Endothelial cell of umbilical vein (primary cell): ENCODE measurements at regions not wholly inside any gene's neighbourhood (a gene's known extent, or its start where the extent isn't known, plus 50 kb on each side); places are given as distances from the start of the nearest gene placed in this dataset.

Experiments
- BruUV-seq: library from RNA; stranded (reverse); fragments of 400-500 nt; replicated peaks from 2 replicates; lab custom pipeline; 2021; lab: Mats Ljungman, UMichigan
- CTCF ChIA-PET: fragments of 300-600, 350-600 bp; sonication (Branson Sonifier 250); formaldehyde crosslinking; loops from one replicate; lab custom pipeline; 2021; ENCODE audit warnings: antibody characterized with exemption, inconsistent platforms; lab: Charles Lee
- POLR2A ChIA-PET: fragments of 300-600, 350-600 bp; sonication (Branson Sonifier 250); formaldehyde crosslinking; loops from one replicate; lab custom pipeline; 2021; ENCODE audit warnings: antibody characterized with exemption, inconsistent platforms; lab: Charles Lee
- DNase-seq: peaks from one replicate; pipeline ENCODE4 v3.0.0-alpha.2; 2011; ENCODE audit warnings: low read depth, low spot score
- FAIRE-seq: peaks from 2 replicates; lab custom pipeline; 2011; peaks lifted over from hg19 to GRCh38; lab: Jason Lieb, UNC
- H2AFZ ChIP-seq: 2 replicates; pipeline ENCODE4 v1.6.0; 2012; ENCODE audit warnings: low read depth, low read length, control low read depth, inconsistent platforms
- H3K27ac ChIP-seq: 2 replicates; pipeline ENCODE4 v1.5.1; 2011; ENCODE audit warnings: low read depth, mild to moderate bottlenecking, control low read depth, low read length, moderate library complexity; ENCODE audit not compliant: insufficient read depth
- H3K27me3 ChIP-seq, 2 experiments: 2 replicates each; pipeline versions ENCODE4 v1.6.0 to v1.6.1; 2011; ENCODE audit warnings: low read length in 2 of 2, mixed read lengths in 1 of 2; ENCODE audit not compliant: control insufficient read depth in 2 of 2, insufficient read depth in 2 of 2
- H3K36me3 ChIP-seq, 2 experiments: 2 replicates in 1 of 2; 3 replicates in 1 of 2; pipeline ENCODE4 v1.5.1; 2011; ENCODE audit warnings: low read length in 2 of 2, mild to moderate bottlenecking in 1 of 2, moderate library complexity in 1 of 2; ENCODE audit not compliant: control insufficient read depth in 2 of 2, insufficient read depth in 2 of 2; ENCODE audit errors: extremely low read depth in 1 of 2
- H3K4me1 ChIP-seq: 3 replicates; pipeline ENCODE4 v1.5.1; 2011; ENCODE audit warnings: mild to moderate bottlenecking, low read length; ENCODE audit not compliant: control insufficient read depth, insufficient read depth; ENCODE audit errors: extremely low read depth
- H3K4me2 ChIP-seq: 2 replicates; pipeline ENCODE4 v1.6.1; 2011; ENCODE audit warnings: low read length, control low read depth, mixed read lengths; ENCODE audit not compliant: insufficient read depth
- H3K4me3 ChIP-seq, 3 experiments: fragments of 200-600 bp in 1 of 3; sonication (generic), shearing (Covaris generic) in 1 of 3; replicated peaks in 1 of 3; 2 replicates each; pipeline ENCODE4 v1.5.1; 2011 to 2016; ENCODE audit warnings: control low read depth in 3 of 3, low read length in 3 of 3, mild to moderate bottlenecking in 2 of 3, inconsistent platforms in 1 of 3, low read depth in 1 of 3, moderate library complexity in 1 of 3; ENCODE audit not compliant: insufficient read depth in 1 of 3
- H3K79me2 ChIP-seq: 2 replicates; pipeline ENCODE4 v1.6.0; 2012; ENCODE audit warnings: low read length, inconsistent platforms; ENCODE audit not compliant: control insufficient read depth, insufficient read depth
- H3K9ac ChIP-seq: replicated peaks from 2 replicates; pipeline ENCODE3; 2011; ENCODE audit warnings: low read length, control low read depth; ENCODE audit not compliant: insufficient read depth; ENCODE audit errors: extremely low read depth
- H3K9me1 ChIP-seq: replicated peaks from 3 replicates; pipeline ENCODE4 v1.6.0; 2011; ENCODE audit warnings: mild to moderate bottlenecking, low read length; ENCODE audit not compliant: control insufficient read depth, insufficient read depth; ENCODE audit errors: extremely low read depth
- H3K9me3 ChIP-seq: replicated peaks from 2 replicates; pipeline ENCODE4 v1.5.1; 2012; ENCODE audit warnings: low read length, inconsistent platforms; ENCODE audit not compliant: control insufficient read depth, insufficient read depth
- H4K20me1 ChIP-seq: replicated peaks from 2 replicates; pipeline ENCODE3; 2011; ENCODE audit warnings: mild to moderate bottlenecking, low read length; ENCODE audit not compliant: control insufficient read depth, insufficient read depth; ENCODE audit errors: extremely low read depth
- CTCF ChIP-seq, 2 donors: IDR thresholded peaks; 1 replicate in 1 of 2; 2 replicates in 1 of 2; pipeline ENCODE4 v1.5.1; 2011; ENCODE audit warnings: low read length in 2 of 2, mild to moderate bottlenecking in 2 of 2, moderate library complexity in 2 of 2, control low read depth in 1 of 2, inconsistent platforms in 1 of 2, low read depth in 1 of 2; ENCODE audit not compliant: insufficient read depth in 1 of 2; ENCODE audit errors: extremely low read depth in 1 of 2
- EZH2 ChIP-seq: IDR thresholded peaks from 2 replicates; pipeline ENCODE4 v1.6.1; 2012; ENCODE audit warnings: borderline replicate concordance, low read depth, mild to moderate bottlenecking, moderate library complexity, low read length, inconsistent platforms; ENCODE audit not compliant: severe bottlenecking
- FOS ChIP-seq: IDR thresholded peaks from 2 replicates; pipeline ENCODE4 v1.6.1; 2011; ENCODE audit warnings: mild to moderate bottlenecking, low read length, moderate library complexity, borderline replicate concordance; ENCODE audit not compliant: insufficient read depth
- GATA2 ChIP-seq: IDR thresholded peaks from 2 replicates; pipeline ENCODE4 v1.7.0; 2011; ENCODE audit warnings: low read depth, mild to moderate bottlenecking, moderate library complexity, mixed read lengths, low read length; ENCODE audit not compliant: insufficient read length, insufficient read depth
- JUN ChIP-seq: IDR thresholded peaks from 2 replicates; pipeline ENCODE4 v1.6.1; 2011; ENCODE audit warnings: borderline replicate concordance, low read depth; ENCODE audit not compliant: insufficient read length, insufficient read depth
- MAX ChIP-seq: IDR thresholded peaks from 2 replicates; pipeline ENCODE4 v1.6.1; 2011; ENCODE audit not compliant: insufficient read depth, insufficient read length
- MYC ChIP-seq: IDR thresholded peaks from one replicate; pipeline ENCODE4 v1.6.1; 2011; ENCODE audit warnings: mild to moderate bottlenecking, low read depth, low read length
- POLR2A ChIP-seq: IDR thresholded peaks from 2 replicates; pipeline ENCODE4 v1.6.1; 2012; ENCODE audit warnings: low read depth, mild to moderate bottlenecking, control low read depth, low read length
- POLR2AphosphoS5 ChIP-seq: IDR thresholded peaks from 2 replicates; pipeline ENCODE4 v1.6.1; 2012; ENCODE audit warnings: low read depth, mild to moderate bottlenecking, control low read depth, low read length, moderate library complexity; ENCODE audit not compliant: insufficient read depth
- dilution Hi-C: fragments of 300-500 bp; cut with MboI; formaldehyde crosslinking; loops from one replicate; pipeline ENCODE4 v1.15.0; 2019; ENCODE audit warnings: low sequenced_read_pairs; ENCODE audit not compliant: extremely low pct_ligation_motif_present
- intact Hi-C: fragments of 100-400 bp; cut with micrococcal nuclease; formaldehyde crosslinking; loops from one replicate; pipeline ENCODE4 v1.10.0; 2022

GRCh38 chr2:83378921-83379320 is 1080.2 kb downstream of the SUCLG1 start:
- DNase-seq (no peak), FAIRE-seq (no peak)
- BruUV-seq = no TSS peak
- H3K36me3 ChIP-seq = no peaks in the 10 kb centered on the region
- intact Hi-C loops = no loop called here
- no peaks in the 10 kb centered on the region for H3K9me1 ChIP-seq
- H3K27me3 ChIP-seq = no peaks in the 10 kb centered on the region
- ChIA-PET POLR2A (no interaction called here), CTCF (no interaction called here)
- H2AFZ ChIP-seq = no peak overlapping the region
- H3K4me3 ChIP-seq = no peak overlapping the region
- H3K4me1 ChIP-seq = no peaks in the 10 kb centered on the region
- no peaks in the 10 kb centered on the region for H4K20me1 ChIP-seq
- H3K79me2 ChIP-seq = no peaks in the 10 kb centered on the region
- H3K4me2 ChIP-seq = no peak overlapping the region
- TF ChIP-seq GATA2 = no peak
- no peak for TF ChIP-seq POLR2AphosphoS5
- TF ChIP-seq FOS = no peak
- TF ChIP-seq EZH2 = no peak
- no peak for TF ChIP-seq MYC
- TF ChIP-seq POLR2A = no peak
- no peak for TF ChIP-seq MAX
- no peak for TF ChIP-seq JUN
- no peak for TF ChIP-seq CTCF (IDR thresholded peaks at IDR 0.05; ENCODE audit: extremely low read depth in 1 of 2, insufficient read depth in 1 of 2, low read depth in 1 of 2, low read length in 2 of 2)
- dilution Hi-C loops = no loop called here
- H3K9ac ChIP-seq = no peak overlapping the region
- H3K27ac ChIP-seq = no peak overlapping the region
- H3K9me3 ChIP-seq = no peaks in the 10 kb centered on the region
